Testis (tissue), 2 donors: ENCODE measurements at regions not wholly inside any gene's neighbourhood (a gene's known extent, or its start where the extent isn't known, plus 50 kb on each side); places are given as distances from the start of the nearest gene placed in this dataset.

ENCODE experiments used
- DNase-seq: peaks from one replicate; pipeline ENCODE4 v3.0.0-alpha.2; 2019
- H3K27ac ChIP-seq, 2 donors: fragments of 200-600 bp; sonication (generic); one replicate each; pipeline ENCODE4 v1.5.1; 2019
- H3K27me3 ChIP-seq: fragments of 200-600 bp; sonication (generic); one replicate; pipeline ENCODE4 v1.5.1; 2019
- H3K36me3 ChIP-seq: fragments of 200-600 bp; sonication (generic); one replicate; pipeline ENCODE4 v1.5.1; 2017; ENCODE audit warnings: low read depth; ENCODE audit errors: missing control alignments
- H3K4me1 ChIP-seq: fragments of 200-600 bp; sonication (generic); one replicate; pipeline ENCODE4 v1.5.1; 2019
- H3K4me3 ChIP-seq, 2 donors: fragments of 200-600 bp; sonication (generic); one replicate each; pipeline ENCODE4 v1.5.1; 2017 to 2019
- H3K9me3 ChIP-seq: fragments of 200-600 bp; sonication (generic); one replicate; pipeline ENCODE4 v1.5.1; 2017
- CTCF ChIP-seq, 3 experiments: fragments of 450-650 bp in 2 of 3; fragments of 200-600 bp in 1 of 3; sonication (generic) in 1 of 3; IDR thresholded peaks; one replicate each; pipeline ENCODE4 v1.5.1; 2016 to 2019; ENCODE audit warnings: antibody characterized with exemption in 3 of 3, mild to moderate bottlenecking in 2 of 3, moderate library complexity in 1 of 3
- POLR2A ChIP-seq: fragments of 450-650 bp; IDR thresholded peaks from one replicate; pipeline ENCODE4 v1.6.1; 2017; ENCODE audit warnings: antibody characterized with exemption, mild to moderate bottlenecking, moderate library complexity
- WGBS, 2 donors: methylation state at CpG; one replicate each; pipeline ENCODE4 v1.1.5; 2018; 5-methylcytosine and 5-hydroxymethylcytosine counted together
- intact Hi-C: fragments of 100-400 bp; cut with DNase I; formaldehyde crosslinking; loops from one replicate; pipeline ENCODE4 v1.15.1; 2023; ENCODE audit warnings: low total_unique reads

GRCh38 chr2:58794103-58794502, 553.0 kb upstream of the FANCL start:
- Histone ChIP-seq H3K4me3 (no peak overlapping the region), H3K4me1 (no peaks in the 10 kb centered on the region), H3K27me3 (no peaks in the 10 kb centered on the region), H3K27ac (no peak overlapping the region), H3K9me3 (no peaks in the 10 kb centered on the region), H3K36me3 (no peaks in the 10 kb centered on the region)
- intact Hi-C loops = no loop called here
- WGBS, 2 donors = 83 to 98% methylated on average over 1 of the region's 1 CpG
- TF ChIP-seq POLR2A (no peak), CTCF (IDR thresholded peaks at IDR 0.05) (no peak)
- DNase-seq = no peak

- H3K4me1 ChIP-seq = no peaks in the 10 kb centered on the region
- TF ChIP-seq CTCF (IDR thresholded peaks at IDR 0.05) = no peak
- TF ChIP-seq POLR2A = no peak
- intact Hi-C loops = no loop called here
- H3K36me3 ChIP-seq = no peaks in the 10 kb centered on the region
- no peaks in the 10 kb centered on the region for H3K9me3 ChIP-seq
- H3K4me3 ChIP-seq = no peak overlapping the region
- H3K27me3 ChIP-seq = no peaks in the 10 kb centered on the region
- WGBS, 2 donors = 81 to 82% methylated on average over 1 of the region's 1 CpG
- no peak for DNase-seq
- H3K27ac ChIP-seq = no peak overlapping the region
Measured at GRCh38 chr2:58788402-58788801, 547.3 kb upstream of the FANCL start.

GRCh38 chr2:58770846-58771245, 529.7 kb upstream of the FANCL start:
- 90% methylated on average over 5 of the region's 5 CpGs for WGBS, 2 donors
- no peak for TF ChIP-seq CTCF (IDR thresholded peaks at IDR 0.05)
- TF ChIP-seq POLR2A = no peak
- intact Hi-C loops = no loop called here
- H3K36me3 ChIP-seq = no peaks in the 10 kb centered on the region
- no peak overlapping the region for H3K27ac ChIP-seq
- no peaks in the 10 kb centered on the region for H3K27me3 ChIP-seq
- no peak overlapping the region for H3K4me3 ChIP-seq
- no peak for DNase-seq
- H3K9me3 ChIP-seq = no peaks in the 10 kb centered on the region
- no peaks in the 10 kb centered on the region for H3K4me1 ChIP-seq

GRCh38 chr2:58769864-58770234, 528.7 kb upstream of the FANCL start:
- intact Hi-C loops = no loop called here
- WGBS, 2 donors = 73 to 81% methylated on average over 3 of the region's 3 CpGs
- H3K4me3 ChIP-seq = no peak overlapping the region

More at GRCh38 chr2:58769864-58770234, 528.7 kb upstream of the FANCL start:
- Histone ChIP-seq H3K27ac (no peak overlapping the region), H3K4me1 (no peaks in the 10 kb centered on the region), H3K36me3 (no peaks in the 10 kb centered on the region), H3K9me3 (no peaks in the 10 kb centered on the region), H3K27me3 (no peaks in the 10 kb centered on the region)
- no peak for TF ChIP-seq CTCF (IDR thresholded peaks at IDR 0.05)
- TF ChIP-seq POLR2A = no peak
- DNase-seq = no peak
